Loucy (cell line): ENCODE measurements at regions not wholly inside any gene's neighbourhood (a gene's known extent, or its start where the extent isn't known, plus 50 kb on each side); places are given as distances from the start of the nearest gene placed in this dataset.

Source experiments
- H2AFZ ChIP-seq: fragments of 200-600 bp; sonication (generic); 2 replicates; pipeline ENCODE4 v1.6.0; 2016; ENCODE audit warnings: antibody characterized with exemption, mild to moderate bottlenecking, low read length, moderate library complexity
- H3F3A ChIP-seq: fragments of 200-600 bp; 2 replicates; pipeline ENCODE4 v1.6.0; 2016; ENCODE audit warnings: antibody characterized with exemption, low read depth, mild to moderate bottlenecking
- H3K27me3 ChIP-seq: fragments of 200-600 bp; sonication (generic); 2 replicates; pipeline ENCODE4 v1.6.1; 2014; ENCODE audit warnings: low read length, mild to moderate bottlenecking; ENCODE audit not compliant: insufficient read depth, poor library complexity, severe bottlenecking
- H3K36me3 ChIP-seq: fragments of 200-600 bp; sonication (generic); 2 replicates; pipeline ENCODE4 v1.6.1; 2016; ENCODE audit warnings: low read length; ENCODE audit not compliant: insufficient read depth
- H3K4me1 ChIP-seq: fragments of 200-600 bp; sonication (generic); 2 replicates; pipeline ENCODE4 v1.5.1; 2014; ENCODE audit warnings: low read length, mild to moderate bottlenecking; ENCODE audit not compliant: insufficient read depth, poor library complexity, severe bottlenecking
- H3K4me2 ChIP-seq: fragments of 200-600 bp; sonication (generic); 2 replicates; pipeline ENCODE4 v1.6.0; 2014; ENCODE audit warnings: antibody characterized with exemption, low read length, low read depth, mild to moderate bottlenecking; ENCODE audit not compliant: poor library complexity, severe bottlenecking
- H3K4me3 ChIP-seq: fragments of 200-600 bp; sonication (generic); 2 replicates; pipeline ENCODE4 v1.5.1; 2014; ENCODE audit warnings: low read length, mild to moderate bottlenecking, mixed read lengths; ENCODE audit not compliant: poor library complexity, severe bottlenecking
- H3K79me2 ChIP-seq: fragments of 200-600 bp; sonication (generic); 2 replicates; pipeline ENCODE4 v1.6.1; 2014; ENCODE audit warnings: low read length; ENCODE audit not compliant: insufficient read depth
- H3K9ac ChIP-seq: fragments of 200-600 bp; sonication (generic); 2 replicates; pipeline ENCODE4 v1.6.0; 2014; ENCODE audit warnings: mild to moderate bottlenecking, low read depth, low read length, moderate library complexity; ENCODE audit not compliant: poor library complexity, severe bottlenecking
- H3K9me2 ChIP-seq: fragments of 200-600 bp; sonication (generic); replicated peaks from 2 replicates; pipeline ENCODE4 v1.6.1; 2016; ENCODE audit warnings: low read depth, low read length, mixed read lengths
- H3K9me3 ChIP-seq: fragments of 200-600 bp; sonication (generic); 2 replicates; pipeline ENCODE4 v1.6.1; 2014; ENCODE audit warnings: mild to moderate bottlenecking, antibody characterized with exemption, low read length, low read depth; ENCODE audit not compliant: insufficient read depth
- H4K20me1 ChIP-seq: fragments of 200-600 bp; sonication (generic); 2 replicates; pipeline ENCODE4 v1.6.0; 2014; ENCODE audit warnings: antibody characterized with exemption, low read length, mild to moderate bottlenecking; ENCODE audit not compliant: insufficient read depth, poor library complexity, severe bottlenecking
- CTCF ChIP-seq: fragments of 200-600 bp; sonication (generic); conservative IDR thresholded peaks from 2 replicates; pipeline ENCODE4 v1.5.1; 2014; ENCODE audit warnings: mild to moderate bottlenecking, antibody characterized with exemption, low read length
- EZH2phosphoT487 ChIP-seq: fragments of 200-600 bp; IDR thresholded peaks from 2 replicates; pipeline ENCODE4 v1.6.1; 2018; ENCODE audit warnings: antibody characterized with exemption, mild to moderate bottlenecking, moderate library complexity, borderline replicate concordance

- no peaks in the 10 kb centered on the region for H3K4me1 ChIP-seq
- H3K27me3 ChIP-seq: no peaks in the 10 kb centered on the region
- H3K79me2 ChIP-seq: no peaks in the 10 kb centered on the region
- TF ChIP-seq EZH2phosphoT487 (no peak), CTCF (no peak)
- H2AFZ ChIP-seq: no peak overlapping the region
- no peak overlapping the region for H3K9ac ChIP-seq
- no peak overlapping the region for H3K4me3 ChIP-seq
- no peaks in the 10 kb centered on the region for H4K20me1 ChIP-seq
- no peaks in the 10 kb centered on the region for H3K9me2 ChIP-seq
- H3K36me3 ChIP-seq: no peaks in the 10 kb centered on the region
- H3K4me2 ChIP-seq: no peak overlapping the region
- no peaks in the 10 kb centered on the region for H3F3A ChIP-seq
- no peaks in the 10 kb centered on the region for H3K9me3 ChIP-seq
Measured at GRCh38 chr3:73697020-73697419, 72.3 kb upstream of the PDZRN3 start.

- no peaks in the 10 kb centered on the region for H4K20me1 ChIP-seq
- no peak for TF ChIP-seq EZH2phosphoT487
- no peak for TF ChIP-seq CTCF
- H3K9me3 ChIP-seq: no peaks in the 10 kb centered on the region
- no peak overlapping the region for H3K4me2 ChIP-seq
- no peak overlapping the region for H3K9ac ChIP-seq
- H3K36me3 ChIP-seq: no peaks in the 10 kb centered on the region
- no peaks in the 10 kb centered on the region for H3K9me2 ChIP-seq
- no peaks in the 10 kb centered on the region for H3K79me2 ChIP-seq
- H3F3A ChIP-seq: no peaks in the 10 kb centered on the region
- no peaks in the 10 kb centered on the region for H3K4me1 ChIP-seq
- no peak overlapping the region for H3K4me3 ChIP-seq
- no peak overlapping the region for H2AFZ ChIP-seq
- no peaks in the 10 kb centered on the region for H3K27me3 ChIP-seq
Measured at GRCh38 chr3:73695841-73696240, 71.1 kb upstream of the PDZRN3 start.

GRCh38 chr3:73694983-73695757 is 70.4 kb upstream of the PDZRN3 start:
- Histone ChIP-seq H3K4me3 (no peak overlapping the region), H2AFZ (no peak overlapping the region), H3K27me3 (no peaks in the 10 kb centered on the region), H3K9me2 (no peaks in the 10 kb centered on the region), H3F3A (no peaks in the 10 kb centered on the region), H3K4me2 (no peak overlapping the region), H3K36me3 (no peaks in the 10 kb centered on the region), H3K79me2 (no peaks in the 10 kb centered on the region), H3K4me1 (no peaks in the 10 kb centered on the region), H3K9me3 (no peaks in the 10 kb centered on the region), H4K20me1 (no peaks in the 10 kb centered on the region), H3K9ac (no peak overlapping the region)
- TF ChIP-seq CTCF: no peak
- TF ChIP-seq EZH2phosphoT487: no peak
